Fibroblast of lung (primary cell): ENCODE measurements at regions not wholly inside any gene's neighbourhood (a gene's known extent, or its start where the extent isn't known, plus 50 kb on each side); places are given as distances from the start of the nearest gene placed in this dataset.
"Not testable (repeated sequence)": the region's sequence is repeated elsewhere in the genome, so short reads cannot be mapped to it uniquely, and the experiment has no call there.

Source experiments
- DNase-seq, 2 donors: peaks; one replicate each; pipeline versions ENCODE4 v3.0.0 to v3.0.0-alpha.2; 2010; ENCODE audit warnings: low read depth in 2 of 2
- H2AFZ ChIP-seq: 2 replicates; pipeline ENCODE4 v1.5.1; 2012; ENCODE audit warnings: low read length, control low read depth, inconsistent platforms
- H3K27ac ChIP-seq: 2 replicates; pipeline ENCODE4 v1.5.1; 2011; ENCODE audit warnings: low read length, control low read depth; ENCODE audit not compliant: insufficient read depth
- H3K27me3 ChIP-seq: 2 replicates; pipeline ENCODE4 v1.5.1; 2011; ENCODE audit warnings: mild to moderate bottlenecking, low read length; ENCODE audit not compliant: control insufficient read depth, insufficient read depth
- H3K36me3 ChIP-seq: 2 replicates; pipeline ENCODE4 v1.5.1; 2011; ENCODE audit warnings: low read length; ENCODE audit not compliant: control insufficient read depth, insufficient read depth
- H3K4me1 ChIP-seq: 2 replicates; pipeline ENCODE4 v1.5.1; 2011; ENCODE audit warnings: low read length; ENCODE audit not compliant: control insufficient read depth, insufficient read depth; ENCODE audit errors: extremely low read depth
- H3K4me2 ChIP-seq: 2 replicates; pipeline ENCODE4 v1.5.1; 2011; ENCODE audit warnings: low read length, control low read depth; ENCODE audit not compliant: insufficient read depth; ENCODE audit errors: extremely low read depth
- H3K4me3 ChIP-seq, 4 experiments: fragments of 200-600 bp in 1 of 4; sonication (generic) in 1 of 4; replicated peaks in 1 of 4; 2 replicates each; pipeline ENCODE4 v1.5.1; 2011 to 2016; ENCODE audit warnings: low read length in 4 of 4, low read depth in 3 of 4, mild to moderate bottlenecking in 3 of 4, control low read depth in 2 of 4, inconsistent platforms in 1 of 4, mixed read lengths in 1 of 4; ENCODE audit not compliant: insufficient read depth in 1 of 4; ENCODE audit errors: control extremely low read depth in 1 of 4
- H3K79me2 ChIP-seq: 2 replicates; pipeline ENCODE4 v1.5.1; 2012; ENCODE audit warnings: mild to moderate bottlenecking, low read length, inconsistent platforms; ENCODE audit not compliant: control insufficient read depth, insufficient read depth
- H3K9ac ChIP-seq: 2 replicates; pipeline ENCODE4 v1.5.1; 2011; ENCODE audit warnings: mild to moderate bottlenecking, low read length, control low read depth; ENCODE audit not compliant: insufficient read depth
- H3K9me3 ChIP-seq: 2 replicates; pipeline ENCODE4 v1.5.1; 2012; ENCODE audit warnings: low read depth, low read length; ENCODE audit not compliant: control insufficient read depth, insufficient read depth
- H4K20me1 ChIP-seq: 2 replicates; pipeline ENCODE4 v1.5.1; 2011; ENCODE audit warnings: low read length; ENCODE audit not compliant: control insufficient read depth, insufficient read depth; ENCODE audit errors: extremely low read depth
- EZH2 ChIP-seq: IDR thresholded peaks from 2 replicates; pipeline ENCODE4 v1.5.1; 2012; ENCODE audit warnings: low read length, control low read depth, mild to moderate bottlenecking; ENCODE audit errors: missing control alignments
- TF ChIP-seq, protein P1 (sequence below), 2 donors: IDR thresholded peaks in 1 of 2; conservative IDR thresholded peaks in 1 of 2; 1 replicate in 1 of 2; 2 replicates in 1 of 2; pipeline ENCODE4 v1.5.1; 2011 to 2012; ENCODE audit warnings: low read length in 2 of 2, control low read depth in 1 of 2, inconsistent platforms in 1 of 2, low read depth in 1 of 2, mild to moderate bottlenecking in 1 of 2

DNA sequence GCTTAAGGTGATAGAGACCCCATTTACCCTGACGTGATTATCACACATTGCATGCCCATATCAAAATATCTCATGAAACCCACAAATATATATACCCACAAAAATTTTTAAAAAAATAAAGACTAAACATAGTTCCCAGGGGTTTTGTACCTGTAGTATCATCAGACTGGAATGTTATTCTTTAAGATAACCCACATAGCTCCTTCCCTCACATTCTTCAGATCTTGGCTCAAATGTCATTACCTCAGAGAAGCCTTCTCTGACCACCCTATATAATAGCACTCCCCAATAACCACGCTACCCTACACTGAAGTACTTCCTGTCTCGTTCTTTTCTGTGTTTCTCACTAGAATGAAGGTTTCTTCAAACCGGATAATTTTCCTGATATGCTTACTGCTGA is 138.3 kb upstream of the SNX7 start:
- Histone ChIP-seq H3K9ac (no peak overlapping the region), H2AFZ (no peak overlapping the region), H4K20me1 (no peaks in the 10 kb centered on the region), H3K4me2 (no peak overlapping the region), H3K36me3 (no peaks in the 10 kb centered on the region), H3K27me3 (no peaks in the 10 kb centered on the region), H3K4me3 (no peak overlapping the region), H3K9me3 (no peaks in the 10 kb centered on the region), H3K4me1 (no peaks in the 10 kb centered on the region), H3K27ac (no peak overlapping the region), H3K79me2 (no peaks in the 10 kb centered on the region)
- TF ChIP-seq, protein P1, sequence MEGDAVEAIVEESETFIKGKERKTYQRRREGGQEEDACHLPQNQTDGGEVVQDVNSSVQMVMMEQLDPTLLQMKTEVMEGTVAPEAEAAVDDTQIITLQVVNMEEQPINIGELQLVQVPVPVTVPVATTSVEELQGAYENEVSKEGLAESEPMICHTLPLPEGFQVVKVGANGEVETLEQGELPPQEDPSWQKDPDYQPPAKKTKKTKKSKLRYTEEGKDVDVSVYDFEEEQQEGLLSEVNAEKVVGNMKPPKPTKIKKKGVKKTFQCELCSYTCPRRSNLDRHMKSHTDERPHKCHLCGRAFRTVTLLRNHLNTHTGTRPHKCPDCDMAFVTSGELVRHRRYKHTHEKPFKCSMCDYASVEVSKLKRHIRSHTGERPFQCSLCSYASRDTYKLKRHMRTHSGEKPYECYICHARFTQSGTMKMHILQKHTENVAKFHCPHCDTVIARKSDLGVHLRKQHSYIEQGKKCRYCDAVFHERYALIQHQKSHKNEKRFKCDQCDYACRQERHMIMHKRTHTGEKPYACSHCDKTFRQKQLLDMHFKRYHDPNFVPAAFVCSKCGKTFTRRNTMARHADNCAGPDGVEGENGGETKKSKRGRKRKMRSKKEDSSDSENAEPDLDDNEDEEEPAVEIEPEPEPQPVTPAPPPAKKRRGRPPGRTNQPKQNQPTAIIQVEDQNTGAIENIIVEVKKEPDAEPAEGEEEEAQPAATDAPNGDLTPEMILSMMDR (conservative IDR thresholded peaks at IDR 0.05 in 1 of 2, IDR thresholded peaks at IDR 0.05 in 1 of 2; ENCODE audit: low read depth in 1 of 2, low read length in 2 of 2): no peak
- no peak for TF ChIP-seq EZH2
- DNase-seq: peak in 1 of 2 donors; percentile 79

DNA sequence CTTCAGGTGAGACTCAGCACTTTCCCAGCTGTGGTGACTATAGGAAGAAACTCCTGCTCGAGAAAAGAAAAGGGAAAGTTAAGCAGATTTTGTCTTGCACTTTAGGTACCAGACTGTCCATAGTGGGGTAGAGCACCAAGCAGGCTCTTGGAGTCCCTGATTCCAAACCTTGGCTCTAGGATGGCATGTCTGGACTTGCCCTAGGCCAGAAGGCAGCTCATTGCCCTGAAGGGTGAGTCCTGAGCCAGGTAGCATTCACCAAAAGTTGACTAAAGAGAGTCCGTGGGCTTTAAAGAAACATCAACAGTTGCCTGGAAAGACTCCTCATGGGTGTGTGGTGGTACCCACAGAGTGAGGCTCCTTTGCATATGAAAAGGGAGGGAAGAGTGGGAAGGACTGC is 145.2 kb upstream of the SNX7 start:
- H3K27ac ChIP-seq: no peak overlapping the region
- no peak overlapping the region for H3K4me3 ChIP-seq
- DNase-seq: no peak
- no peaks in the 10 kb centered on the region for H3K4me1 ChIP-seq
- no peaks in the 10 kb centered on the region for H3K9me3 ChIP-seq
- no peak overlapping the region for H3K4me2 ChIP-seq
- no peak for TF ChIP-seq EZH2
- TF ChIP-seq, protein P1 (conservative IDR thresholded peaks at IDR 0.05 in 1 of 2, IDR thresholded peaks at IDR 0.05 in 1 of 2; ENCODE audit: low read depth in 1 of 2, low read length in 2 of 2): no peak
- no peaks in the 10 kb centered on the region for H3K36me3 ChIP-seq
- no peak overlapping the region for H2AFZ ChIP-seq
- H3K9ac ChIP-seq: no peak overlapping the region
- H3K79me2 ChIP-seq: no peaks in the 10 kb centered on the region
- no peaks in the 10 kb centered on the region for H3K27me3 ChIP-seq
- no peaks in the 10 kb centered on the region for H4K20me1 ChIP-seq

DNA sequence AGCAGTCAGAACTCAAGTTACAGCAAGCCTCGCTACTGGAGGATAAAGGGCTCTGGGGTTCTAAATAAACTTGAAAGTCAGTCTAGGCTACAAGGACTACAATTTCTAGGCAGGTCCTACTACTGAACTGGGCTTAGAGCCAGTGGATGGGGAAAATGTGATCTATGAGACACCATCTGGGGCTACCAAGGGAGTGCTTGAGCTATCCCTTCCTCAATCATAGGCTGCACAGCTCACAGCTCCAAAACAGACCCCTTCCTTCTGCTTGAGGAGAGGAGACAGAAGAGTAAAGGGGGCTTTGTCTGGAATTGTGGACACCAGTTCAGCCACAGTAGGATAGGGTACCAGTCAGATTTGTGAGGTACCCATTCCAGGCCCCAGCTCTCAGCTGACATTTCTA is 145.8 kb upstream of the SNX7 start:
- H3K4me1 ChIP-seq: no peaks in the 10 kb centered on the region
- no peaks in the 10 kb centered on the region for H4K20me1 ChIP-seq
- no peak for TF ChIP-seq EZH2
- TF ChIP-seq, protein P1 (conservative IDR thresholded peaks at IDR 0.05 in 1 of 2, IDR thresholded peaks at IDR 0.05 in 1 of 2; ENCODE audit: low read depth in 1 of 2, low read length in 2 of 2): no peak
- DNase-seq: no peak
- no peak overlapping the region for H3K9ac ChIP-seq
- H3K4me3 ChIP-seq: no peak overlapping the region
- no peaks in the 10 kb centered on the region for H3K9me3 ChIP-seq
- H3K4me2 ChIP-seq: no peak overlapping the region
- H2AFZ ChIP-seq: no peak overlapping the region
- H3K79me2 ChIP-seq: no peaks in the 10 kb centered on the region
- H3K27me3 ChIP-seq: no peaks in the 10 kb centered on the region
- no peaks in the 10 kb centered on the region for H3K36me3 ChIP-seq
- no peak overlapping the region for H3K27ac ChIP-seq

- H3K27me3 ChIP-seq, H3K36me3 ChIP-seq, H3K4me3 ChIP-seq, H3K79me2 ChIP-seq, DNase-seq, H3K9me3 ChIP-seq, H3K27ac ChIP-seq, H4K20me1 ChIP-seq, H3K4me2 ChIP-seq, H2AFZ ChIP-seq, H3K9ac ChIP-seq, H3K4me1 ChIP-seq: not testable (repeated sequence)
Measured at GRCh38 chr1:98512216-98512615, 149.3 kb upstream of the SNX7 start.
